SK-N-SH treated with all-trans-retinoic acid at 6 μM for 48 hours (cell line): ENCODE measurements at regions not wholly inside any gene's neighbourhood (a gene's known extent, or its start where the extent isn't known, plus 50 kb on each side); places are given as distances from the start of the nearest gene placed in this dataset.

ENCODE experiments used
- ATAC-seq: fragments of 200-7000 bp; cut with Tn5 transposase; 3 replicates; pipeline ENCODE4 v1.9.1; 2020; ENCODE audit warnings: mild to moderate bottlenecking, moderate library complexity
- BACH2 ChIP-seq: fragments of 250-450 bp; sonication (Bioruptor Pico); IDR thresholded peaks from 2 replicates; pipeline ENCODE4 v1.9.0; 2021; ENCODE audit warnings: mild to moderate bottlenecking, borderline replicate concordance
- CREB5 ChIP-seq: fragments of 250-450 bp; sonication (Bioruptor Pico); IDR thresholded peaks from 2 replicates; pipeline ENCODE4 v1.5.1; 2020; ENCODE audit warnings: low read depth, mild to moderate bottlenecking, moderate library complexity
- CSDC2 ChIP-seq: fragments of 250-450 bp; sonication (Bioruptor Pico); IDR thresholded peaks from 2 replicates; pipeline ENCODE4 v1.5.0; 2020; ENCODE audit warnings: mild to moderate bottlenecking, moderate library complexity
- CSRNP3 ChIP-seq: fragments of 250-450 bp; sonication (Bioruptor Pico); IDR thresholded peaks from 2 replicates; pipeline ENCODE4 v1.5.1; 2021; ENCODE audit warnings: mild to moderate bottlenecking, moderate library complexity
- GLIS3 ChIP-seq: fragments of 250-450 bp; sonication (Bioruptor Pico); IDR thresholded peaks from 2 replicates; pipeline ENCODE4 v1.5.0; 2020; ENCODE audit warnings: mild to moderate bottlenecking, moderate library complexity
- ISL1 ChIP-seq: fragments of 250-450 bp; sonication (Bioruptor Pico); IDR thresholded peaks from 2 replicates; pipeline ENCODE4 v2.1.2; 2022; ENCODE audit warnings: mild to moderate bottlenecking, moderate library complexity
- OSR1 ChIP-seq: fragments of 250-450 bp; sonication (Bioruptor Pico); IDR thresholded peaks from 2 replicates; pipeline ENCODE4 v1.8.0; 2022; ENCODE audit warnings: moderate library complexity, mild to moderate bottlenecking, inconsistent platforms
- PATZ1 ChIP-seq: fragments of 250-450 bp; sonication (Bioruptor Pico); IDR thresholded peaks from 2 replicates; pipeline ENCODE4 v1.8.0; 2020; ENCODE audit warnings: mild to moderate bottlenecking, moderate library complexity, borderline replicate concordance
- POU6F1 ChIP-seq: fragments of 250-450 bp; sonication (Bioruptor Pico); IDR thresholded peaks from 2 replicates; pipeline ENCODE4 v1.8.0; 2021; ENCODE audit warnings: low read depth, mild to moderate bottlenecking, moderate library complexity, borderline replicate concordance
- SNAI2 ChIP-seq: fragments of 250-450 bp; sonication (Bioruptor Pico); IDR thresholded peaks from 2 replicates; pipeline ENCODE4 v1.5.0; 2020; ENCODE audit warnings: mild to moderate bottlenecking, moderate library complexity
- TCF4 ChIP-seq: fragments of 250-450 bp; sonication (Bioruptor Pico); IDR thresholded peaks from 2 replicates; pipeline ENCODE4 v1.8.0; 2021; ENCODE audit warnings: mild to moderate bottlenecking, moderate library complexity, borderline replicate concordance
- TOX ChIP-seq: fragments of 250-450 bp; sonication (Bioruptor Pico); IDR thresholded peaks from 2 replicates; pipeline ENCODE4 v1.8.0; 2021; ENCODE audit warnings: mild to moderate bottlenecking, moderate library complexity, borderline replicate concordance
- TSHZ2 ChIP-seq: fragments of 250-450 bp; sonication (Bioruptor Pico); IDR thresholded peaks from 2 replicates; pipeline ENCODE4 v1.5.0; 2020; ENCODE audit warnings: mild to moderate bottlenecking, moderate library complexity
- ZC3H10 ChIP-seq: fragments of 250-450 bp; sonication (Bioruptor Pico); IDR thresholded peaks from 2 replicates; pipeline ENCODE4 v1.5.1; 2021; ENCODE audit warnings: mild to moderate bottlenecking, moderate library complexity
- ZFP3 ChIP-seq: fragments of 250-450 bp; sonication (Bioruptor Pico); IDR thresholded peaks from 2 replicates; pipeline ENCODE4 v1.5.0; 2020; ENCODE audit warnings: mild to moderate bottlenecking, moderate library complexity
- ZFP30 ChIP-seq: fragments of 450-650 bp; formaldehyde crosslinking; IDR thresholded peaks from 2 replicates; pipeline ENCODE4 v1.5.0; 2022; ENCODE audit warnings: mild to moderate bottlenecking, moderate library complexity
- ZNF565 ChIP-seq: fragments of 450-650 bp; formaldehyde crosslinking; conservative IDR thresholded peaks from 2 replicates; pipeline ENCODE4 v1.5.0; 2020; ENCODE audit warnings: low read depth, mild to moderate bottlenecking, moderate library complexity
- ZNF8 ChIP-seq: fragments of 450-650 bp; formaldehyde crosslinking; IDR thresholded peaks from 2 replicates; pipeline ENCODE4 v1.5.0; 2020; ENCODE audit warnings: mild to moderate bottlenecking, moderate library complexity

- TF ChIP-seq OSR1 (CRISPR knock-in tag) (no peak), ZC3H10 (CRISPR knock-in tag) (no peak), TOX (CRISPR knock-in tag) (no peak), ZNF565 (CRISPR knock-in tag) (no peak), ISL1 (CRISPR knock-in tag) (no peak), CREB5 (no peak), SNAI2 (no peak), GLIS3 (CRISPR knock-in tag) (no peak), ZFP3 (CRISPR knock-in tag) (no peak), TCF4 (CRISPR knock-in tag) (no peak), ZNF8 (CRISPR knock-in tag) (no peak)
- no peak for ATAC-seq
These were observed 204.4 kb upstream of the IRX1 start for GRCh38 chr5:3391210-3391609.

GRCh38 chr5:3389471-3390026, 206.1 kb upstream of the IRX1 start:
- no peak for TF ChIP-seq GLIS3 (CRISPR knock-in tag)
- TF ChIP-seq CSRNP3 (CRISPR knock-in tag) = no peak
- no peak for TF ChIP-seq TSHZ2 (CRISPR knock-in tag)
- no peak for TF ChIP-seq POU6F1 (CRISPR knock-in tag)
- no peak for ATAC-seq

GRCh38 chr5:3386637-3387036, 209.0 kb upstream of the IRX1 start:
- TF ChIP-seq OSR1 (CRISPR knock-in tag) (no peak), ZFP30 (CRISPR knock-in tag) (no peak), BACH2 (CRISPR knock-in tag) (no peak), ZNF8 (CRISPR knock-in tag) (no peak), CSDC2 (no peak), POU6F1 (CRISPR knock-in tag) (no peak), ZC3H10 (CRISPR knock-in tag) (no peak), SNAI2 (no peak), TOX (CRISPR knock-in tag) (no peak), TCF4 (CRISPR knock-in tag) (no peak), ZFP3 (CRISPR knock-in tag) (no peak), PATZ1 (no peak)
- no peak for ATAC-seq
